ENCODE measurements at regions not wholly inside any gene's neighbourhood (a gene's known extent, or its start where the extent isn't known, plus 50 kb on each side); places are given as distances from the start of the nearest gene placed in this dataset.

- TF ChIP-seq CTCF (IDR thresholded peaks at IDR 0.05) (no peak), EP300 (IDR thresholded peaks at IDR 0.05; ENCODE audit: low read depth) (no peak), POLR2A (IDR thresholded peaks at IDR 0.05) (no peak)
These were observed 134.7 kb upstream of the FAT1 start for GRCh38 chr4:186858355-186858754.

Data from transverse colon (tissue), 3 donors.